ENCODE measurements at regions not wholly inside any gene's neighbourhood (a gene's known extent, or its start where the extent isn't known, plus 50 kb on each side); places are given as distances from the start of the nearest gene placed in this dataset.

- intact Hi-C loops (cut with micrococcal nuclease): no loop called here
- Histone ChIP-seq H3K79me2 (ENCODE audit: low read length) (no peaks in the 10 kb centered on the region), H3K4me2 (ENCODE audit: low read length) (no peak overlapping the region), H3K27me3 (ENCODE audit: low read length) (no peaks in the 10 kb centered on the region), H3K27ac (ENCODE audit: low read length) (no peak overlapping the region), H3K9ac (ENCODE audit: low read length) (no peak overlapping the region), H3K9me2 (replicated peaks; ENCODE audit: low read length) (no peaks in the 10 kb centered on the region), H3K4me3 (ENCODE audit: low read length) (no peak overlapping the region), H3K4me1 (ENCODE audit: insufficient read depth, low read length) (no peaks in the 10 kb centered on the region), H3K9me3 (ENCODE audit: low read length) (peaks cover 5% of the 10 kb centered on the region; the same call in 1 of the 2 replicates), H3K36me3 (ENCODE audit: low read depth, low read length) (no peaks in the 10 kb centered on the region), H2AFZ (ENCODE audit: low read length) (no peak overlapping the region), H4K20me1 (ENCODE audit: low read length) (no peaks in the 10 kb centered on the region), H3F3A (ENCODE audit: low read length, unreplicated experiment) (no peaks in the 10 kb centered on the region)
- no peak for ATAC-seq
- no peak for TF ChIP-seq EZH2phosphoT487 (IDR thresholded peaks at IDR 0.05; ENCODE audit: borderline replicate concordance, low read length)
- TF ChIP-seq EZH2 (IDR thresholded peaks at IDR 0.05; ENCODE audit: low read length, unreplicated experiment): no peak
- no peak for TF ChIP-seq CTCF (conservative IDR thresholded peaks at IDR 0.05; ENCODE audit: low read depth, low read length)
- no peak for DNase-seq
- BruUV-seq (replicated peaks): no TSS peak
- ChIA-PET POLR2A (ENCODE audit: unreplicated experiment) (interaction anchor here (0.6 kb wide), 1 partner anchor 9 kb away, joined by 5 read pairs; no protein-coding TSS in a partner anchor), CTCF (no interaction called here)
Measured at GRCh38 chr2:125456693-125457363, 1199.1 kb upstream of the GYPC start.

GRCh38 chr2:125471963-125472362 is 1184.0 kb upstream of the GYPC start:
- H3F3A ChIP-seq (ENCODE audit: low read length, unreplicated experiment): no peaks in the 10 kb centered on the region
- no peak overlapping the region for H3K4me2 ChIP-seq (ENCODE audit: low read length)
- no peaks in the 10 kb centered on the region for H3K36me3 ChIP-seq (ENCODE audit: low read depth, low read length)
- intact Hi-C loops (cut with micrococcal nuclease): no loop called here
- no peaks in the 10 kb centered on the region; the same call in 1 of the 2 replicates for H3K27me3 ChIP-seq (ENCODE audit: low read length)
- H3K9me2 ChIP-seq (replicated peaks; ENCODE audit: low read length): no peaks in the 10 kb centered on the region
- TF ChIP-seq CTCF (conservative IDR thresholded peaks at IDR 0.05; ENCODE audit: low read depth, low read length) (peak; percentile 61), EZH2 (IDR thresholded peaks at IDR 0.05; ENCODE audit: low read length, unreplicated experiment) (no peak)
- no peaks in the 10 kb centered on the region for H3K9me3 ChIP-seq (ENCODE audit: low read length)
- H3K79me2 ChIP-seq (ENCODE audit: low read length): no peaks in the 10 kb centered on the region
- CTCF ChIA-PET: no interaction called here
- H3K9ac ChIP-seq (ENCODE audit: low read length): no peak overlapping the region
- H3K4me1 ChIP-seq (ENCODE audit: insufficient read depth, low read length): no peaks in the 10 kb centered on the region
- no peak overlapping the region for H3K4me3 ChIP-seq (ENCODE audit: low read length)
- ATAC-seq: peak; percentile 37; the same call in 1 of the 2 replicates
- no TSS peak for BruUV-seq (replicated peaks)
- POLR2A ChIA-PET (ENCODE audit: unreplicated experiment): no interaction called here
- peak; percentile 29 for DNase-seq
- no peak overlapping the region for H3K27ac ChIP-seq (ENCODE audit: low read length)
- no peak overlapping the region for H2AFZ ChIP-seq (ENCODE audit: low read length)
- H4K20me1 ChIP-seq (ENCODE audit: low read length): no peaks in the 10 kb centered on the region

- intact Hi-C loops (cut with micrococcal nuclease): no loop called here
- Histone ChIP-seq H2AFZ (ENCODE audit: low read length) (no peak overlapping the region), H3K79me2 (ENCODE audit: low read length) (no peaks in the 10 kb centered on the region), H3K9ac (ENCODE audit: low read length) (no peak overlapping the region), H4K20me1 (ENCODE audit: low read length) (no peaks in the 10 kb centered on the region), H3K4me1 (ENCODE audit: insufficient read depth, low read length) (no peaks in the 10 kb centered on the region), H3K4me2 (ENCODE audit: low read length) (no peak overlapping the region), H3F3A (ENCODE audit: low read length, unreplicated experiment) (no peaks in the 10 kb centered on the region), H3K36me3 (ENCODE audit: low read depth, low read length) (no peaks in the 10 kb centered on the region), H3K4me3 (ENCODE audit: low read length) (no peak overlapping the region), H3K27ac (ENCODE audit: low read length) (no peak overlapping the region), H3K9me2 (replicated peaks; ENCODE audit: low read length) (no peaks in the 10 kb centered on the region), H3K27me3 (ENCODE audit: low read length) (no peaks in the 10 kb centered on the region), H3K9me3 (ENCODE audit: low read length) (no peaks in the 10 kb centered on the region)
- no TSS peak for BruUV-seq (replicated peaks)
- TF ChIP-seq CTCF (conservative IDR thresholded peaks at IDR 0.05; ENCODE audit: low read depth, low read length) (no peak), EZH2phosphoT487 (IDR thresholded peaks at IDR 0.05; ENCODE audit: borderline replicate concordance, low read length) (no peak)
- POLR2A ChIA-PET (ENCODE audit: unreplicated experiment): no interaction called here
- no peak for ATAC-seq
- DNase-seq: no peak
- CTCF ChIA-PET: no interaction called here
Measured at GRCh38 chr2:125479143-125479636, 1176.8 kb upstream of the GYPC start.
